ENCODE measurements at regions not wholly inside any gene's neighbourhood (a gene's known extent, or its start where the extent isn't known, plus 50 kb on each side); places are given as distances from the start of the nearest gene placed in this dataset.

DNA sequence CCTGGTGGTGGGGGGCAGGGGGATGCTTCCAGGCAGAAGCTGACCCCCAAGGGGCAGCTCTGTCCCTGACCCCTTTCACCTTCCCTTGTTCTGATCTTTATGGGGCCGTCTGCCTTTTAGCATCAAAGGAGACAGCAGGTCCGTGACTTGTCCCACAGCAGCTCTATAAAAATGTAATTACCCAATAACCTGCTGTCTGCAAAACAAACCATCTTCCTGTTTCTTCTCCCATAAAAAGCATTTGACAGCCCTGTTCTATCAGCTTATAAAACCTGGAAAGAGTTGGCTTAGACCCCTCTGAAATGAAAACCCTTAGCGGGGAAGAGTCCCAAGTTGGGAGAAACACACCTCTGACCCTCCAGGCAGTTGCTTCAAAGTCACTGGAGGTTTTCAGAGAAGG is 416.9 kb downstream of the MED13L start:
- no peak for DNase-seq
- H3K36me3 ChIP-seq (ENCODE audit: control insufficient read depth in 4 of 4, insufficient read depth in 4 of 4, low read length in 3 of 4) = no peaks in the 10 kb centered on the region
- no peak overlapping the region for H3K4me3 ChIP-seq (ENCODE audit: control insufficient read depth in 1 of 7, extremely low read depth in 1 of 7, insufficient read depth in 4 of 7, low read depth in 2 of 7, low read length in 6 of 7)
- H3K9me3 ChIP-seq (ENCODE audit: control extremely low read depth in 1 of 5, control insufficient read depth in 4 of 5, insufficient read depth in 2 of 5, low read depth in 1 of 5, low read length in 4 of 5) = no peaks in the 10 kb centered on the region
- ChIA-PET POLR2A (no interaction called here), CTCF (no interaction called here)
- no peaks in the 10 kb centered on the region for H3K4me1 ChIP-seq (ENCODE audit: control extremely low read depth in 1 of 4, control insufficient read depth in 4 of 4, insufficient read depth in 4 of 4, low read length in 3 of 4)
- peaks cover 0 to 37% (median 15%) of the 10 kb centered on the region in 5 experiments for H3K27me3 ChIP-seq (replicated peaks in 2 of 5; ENCODE audit: control insufficient read depth in 4 of 5, insufficient read depth in 5 of 5, low read length in 4 of 5)
- 77% methylated on average over 3 of the region's 3 CpGs for WGBS (ENCODE audit: insufficient coverage)
- no peak overlapping the region for H3K27ac ChIP-seq (ENCODE audit: insufficient read depth in 1 of 2, low read depth in 1 of 2, low read length in 2 of 2, poor library complexity in 1 of 2, severe bottlenecking in 2 of 2)

DNA sequence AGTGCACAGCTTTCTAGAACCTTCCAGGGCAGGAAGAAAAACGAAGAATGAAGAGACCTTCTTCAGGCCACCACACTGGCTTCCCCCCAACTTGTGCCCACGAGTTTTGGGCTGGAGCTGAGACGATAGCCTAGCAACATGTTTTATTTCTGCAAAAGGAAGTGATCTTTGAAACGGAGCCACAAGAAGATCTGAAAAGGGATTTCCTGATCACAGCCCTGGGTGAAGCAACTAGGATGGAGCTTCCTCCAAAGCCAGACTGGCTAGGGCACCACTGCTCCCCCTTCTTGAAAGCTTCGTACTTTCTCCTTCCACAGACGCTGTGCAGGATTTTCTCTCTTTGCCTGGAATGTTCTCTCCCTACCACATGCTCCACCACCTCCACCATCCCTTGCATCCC is 418.3 kb downstream of the MED13L start:
- Histone ChIP-seq H3K9me3 (ENCODE audit: control extremely low read depth in 1 of 5, control insufficient read depth in 4 of 5, insufficient read depth in 2 of 5, low read depth in 1 of 5, low read length in 4 of 5) (no peaks in the 10 kb centered on the region), H3K27me3 (replicated peaks in 2 of 5; ENCODE audit: control insufficient read depth in 4 of 5, insufficient read depth in 5 of 5, low read length in 4 of 5) (peaks cover 0 to 35% (median 10%) of the 10 kb centered on the region in 5 experiments), H3K4me1 (ENCODE audit: control extremely low read depth in 1 of 4, control insufficient read depth in 4 of 4, insufficient read depth in 4 of 4, low read length in 3 of 4) (no peaks in the 10 kb centered on the region), H3K36me3 (ENCODE audit: control insufficient read depth in 4 of 4, insufficient read depth in 4 of 4, low read length in 3 of 4) (no peaks in the 10 kb centered on the region), H3K4me3 (ENCODE audit: control insufficient read depth in 1 of 7, extremely low read depth in 1 of 7, insufficient read depth in 4 of 7, low read depth in 2 of 7, low read length in 6 of 7) (no peak overlapping the region), H3K27ac (ENCODE audit: insufficient read depth in 1 of 2, low read depth in 1 of 2, low read length in 2 of 2, poor library complexity in 1 of 2, severe bottlenecking in 2 of 2) (no peak overlapping the region)
- ChIA-PET CTCF (no interaction called here), POLR2A (interaction anchor here (0.6 kb wide), 1 partner anchor 1778 kb away, joined by 4 read pairs; no protein-coding TSS in a partner anchor)
- no peak for DNase-seq
- 13% methylated on average over 6 of the region's 6 CpGs for WGBS (ENCODE audit: insufficient coverage)

DNA sequence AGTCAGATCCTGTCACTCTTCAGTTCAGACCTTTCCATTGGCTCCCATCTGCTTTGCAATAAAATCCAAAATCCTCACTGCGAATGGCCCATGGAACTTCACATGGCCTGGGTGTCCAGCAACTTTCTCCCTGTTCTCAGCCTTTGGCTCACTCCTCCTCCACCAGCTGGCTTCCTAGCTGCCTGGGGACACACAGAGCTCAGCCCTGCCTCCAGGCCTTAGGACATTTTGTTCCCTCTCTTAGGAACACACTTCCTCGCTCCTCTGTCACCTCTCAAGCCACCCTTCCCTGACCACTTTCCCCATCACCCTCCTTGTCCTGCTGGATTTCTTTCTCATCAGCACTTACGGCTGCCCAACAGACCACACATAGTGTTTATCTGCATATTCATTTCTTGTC is 419.6 kb downstream of the MED13L start:
- POLR2A ChIA-PET = no interaction called here
- H3K27me3 ChIP-seq (replicated peaks in 2 of 5; ENCODE audit: control insufficient read depth in 4 of 5, insufficient read depth in 5 of 5, low read length in 4 of 5) = peaks cover 0 to 35% (median 8%) of the 10 kb centered on the region in 5 experiments
- H3K36me3 ChIP-seq (ENCODE audit: control insufficient read depth in 4 of 4, insufficient read depth in 4 of 4, low read length in 3 of 4) = no peaks in the 10 kb centered on the region
- no peaks in the 10 kb centered on the region for H3K9me3 ChIP-seq (ENCODE audit: control extremely low read depth in 1 of 5, control insufficient read depth in 4 of 5, insufficient read depth in 2 of 5, low read depth in 1 of 5, low read length in 4 of 5)
- no peak for DNase-seq
- CTCF ChIA-PET = interaction anchor here (1.6 kb wide), 1 partner anchor 60 kb away, joined by 4 read pairs; no protein-coding TSS in a partner anchor
- H3K4me1 ChIP-seq (ENCODE audit: control extremely low read depth in 1 of 4, control insufficient read depth in 4 of 4, insufficient read depth in 4 of 4, low read length in 3 of 4) = no peaks in the 10 kb centered on the region
- WGBS (ENCODE audit: insufficient coverage) = 100% methylated on average over 3 of the region's 3 CpGs
- no peak overlapping the region for H3K4me3 ChIP-seq (ENCODE audit: control insufficient read depth in 1 of 7, extremely low read depth in 1 of 7, insufficient read depth in 4 of 7, low read depth in 2 of 7, low read length in 6 of 7)
- no peak overlapping the region for H3K27ac ChIP-seq (ENCODE audit: insufficient read depth in 1 of 2, low read depth in 1 of 2, low read length in 2 of 2, poor library complexity in 1 of 2, severe bottlenecking in 2 of 2)

DNA sequence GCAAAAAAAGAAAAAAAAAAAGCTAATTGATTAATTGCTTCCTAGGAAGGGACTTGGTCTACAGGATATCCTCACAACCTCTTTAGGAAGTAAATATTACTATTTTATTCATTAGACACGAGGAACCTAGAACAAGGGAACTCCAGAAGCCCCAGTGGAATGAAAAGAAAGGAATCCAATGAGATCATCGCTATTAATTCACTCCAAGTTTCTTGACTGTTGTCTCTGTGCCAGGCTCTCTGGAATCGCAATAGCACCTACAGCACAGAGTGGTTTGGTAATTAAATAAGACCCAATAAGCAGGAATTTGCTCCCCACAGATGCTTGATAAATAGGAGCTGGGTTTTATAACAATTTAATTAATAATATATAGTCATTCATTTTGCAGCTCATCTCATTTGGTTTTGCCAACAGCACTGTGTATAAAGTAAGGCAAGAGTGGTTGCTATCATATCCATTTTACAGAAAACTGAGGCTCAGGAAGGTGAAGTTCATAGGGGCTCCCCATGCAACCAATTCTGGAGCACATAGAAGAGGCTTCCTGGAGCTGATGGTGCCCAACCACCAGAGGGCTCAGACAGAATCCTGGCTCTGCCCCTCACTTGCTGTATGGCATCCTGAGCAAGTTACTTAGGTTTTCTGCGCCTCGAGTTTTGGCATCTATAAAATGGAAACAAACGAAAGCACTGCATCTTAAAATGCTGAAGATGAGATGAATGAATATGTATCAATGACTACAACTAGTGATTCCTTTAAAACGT is 420.2 kb downstream of the MED13L start:
- no peak overlapping the region for H3K27ac ChIP-seq (ENCODE audit: insufficient read depth in 1 of 2, low read depth in 1 of 2, low read length in 2 of 2, poor library complexity in 1 of 2, severe bottlenecking in 2 of 2)
- no peak overlapping the region for H3K4me3 ChIP-seq (ENCODE audit: control insufficient read depth in 1 of 7, extremely low read depth in 1 of 7, insufficient read depth in 4 of 7, low read depth in 2 of 7, low read length in 6 of 7)
- no peaks in the 10 kb centered on the region for H3K4me1 ChIP-seq (ENCODE audit: control extremely low read depth in 1 of 4, control insufficient read depth in 4 of 4, insufficient read depth in 4 of 4, low read length in 3 of 4)
- ChIA-PET CTCF (interaction anchor here (1.0 to 1.6 kb wide), 4 partner anchors 10 to 61 kb away, joined by 4 to 5 read pairs (median 4); no protein-coding TSS in a partner anchor), POLR2A (interaction anchor here (0.6 kb wide), 1 partner anchor 9 kb away, joined by 3 read pairs; no protein-coding TSS in a partner anchor)
- WGBS (ENCODE audit: insufficient coverage) = 83% methylated on average over 5 of the region's 7 CpGs
- no peaks in the 10 kb centered on the region for H3K36me3 ChIP-seq (ENCODE audit: control insufficient read depth in 4 of 4, insufficient read depth in 4 of 4, low read length in 3 of 4)
- H3K27me3 ChIP-seq (replicated peaks in 2 of 5; ENCODE audit: control insufficient read depth in 4 of 5, insufficient read depth in 5 of 5, low read length in 4 of 5) = peaks cover 0 to 35% (median 6%) of the 10 kb centered on the region in 5 experiments
- no peak for DNase-seq
- no peaks in the 10 kb centered on the region for H3K9me3 ChIP-seq (ENCODE audit: control extremely low read depth in 1 of 5, control insufficient read depth in 4 of 5, insufficient read depth in 2 of 5, low read depth in 1 of 5, low read length in 4 of 5)

DNA sequence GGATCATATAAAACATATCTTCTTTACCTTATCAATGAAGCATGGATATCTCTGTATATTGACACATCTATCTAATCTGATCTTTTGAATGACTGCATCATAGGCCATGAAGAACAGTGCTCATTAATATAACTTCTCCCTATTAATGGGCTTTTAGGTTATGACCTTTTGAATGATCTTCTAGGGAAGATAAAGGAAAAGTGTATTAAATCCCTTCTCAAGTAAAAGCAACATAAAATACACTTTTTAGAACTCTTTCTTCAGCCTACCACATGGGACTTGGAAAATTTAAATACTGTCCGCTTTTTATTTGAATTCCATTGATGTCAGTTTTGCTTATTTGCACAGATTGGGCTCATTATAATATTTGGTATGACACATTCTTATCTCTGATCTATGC is 425.4 kb downstream of the MED13L start:
- Histone ChIP-seq H3K27me3 (replicated peaks in 2 of 5; ENCODE audit: control insufficient read depth in 4 of 5, insufficient read depth in 5 of 5, low read length in 4 of 5) (no peaks in the 10 kb centered on the region), H3K27ac (ENCODE audit: insufficient read depth in 1 of 2, low read depth in 1 of 2, low read length in 2 of 2, poor library complexity in 1 of 2, severe bottlenecking in 2 of 2) (no peak overlapping the region), H3K4me1 (ENCODE audit: control extremely low read depth in 1 of 4, control insufficient read depth in 4 of 4, insufficient read depth in 4 of 4, low read length in 3 of 4) (no peaks in the 10 kb centered on the region), H3K9me3 (ENCODE audit: control extremely low read depth in 1 of 5, control insufficient read depth in 4 of 5, insufficient read depth in 2 of 5, low read depth in 1 of 5, low read length in 4 of 5) (peaks cover 0 to 7% (median 0%) of the 10 kb centered on the region in 5 experiments), H3K36me3 (ENCODE audit: control insufficient read depth in 4 of 4, insufficient read depth in 4 of 4, low read length in 3 of 4) (no peaks in the 10 kb centered on the region), H3K4me3 (ENCODE audit: control insufficient read depth in 1 of 7, extremely low read depth in 1 of 7, insufficient read depth in 4 of 7, low read depth in 2 of 7, low read length in 6 of 7) (no peak overlapping the region)
- POLR2A ChIA-PET = no interaction called here
- CTCF ChIA-PET = no interaction called here
- no CpG with 5 or more reads among the region's 1 CpG for WGBS (ENCODE audit: insufficient coverage)
- no peak for DNase-seq

DNA sequence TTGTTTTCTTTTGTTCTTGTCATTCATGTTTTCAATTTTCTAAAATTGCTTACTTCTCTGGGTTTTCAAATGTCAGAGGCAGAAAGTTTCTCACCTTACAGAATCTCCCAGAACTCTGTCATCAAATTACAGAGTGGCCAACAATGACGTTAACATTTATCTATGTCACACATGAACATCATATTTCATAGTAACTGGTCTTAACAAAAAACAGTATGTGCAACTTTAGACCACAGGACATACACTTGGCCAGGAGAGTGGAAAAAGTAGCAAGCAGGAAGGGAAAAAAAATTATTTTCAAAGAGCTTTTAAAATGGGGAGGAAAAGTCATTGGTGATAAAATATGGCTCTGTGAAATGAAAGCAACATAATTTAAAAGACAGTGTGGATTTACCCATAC is 426.5 kb downstream of the MED13L start:
- Histone ChIP-seq H3K9me3 (ENCODE audit: control extremely low read depth in 1 of 5, control insufficient read depth in 4 of 5, insufficient read depth in 2 of 5, low read depth in 1 of 5, low read length in 4 of 5) (peaks cover 0 to 7% (median 0%) of the 10 kb centered on the region in 5 experiments), H3K27ac (ENCODE audit: insufficient read depth in 1 of 2, low read depth in 1 of 2, low read length in 2 of 2, poor library complexity in 1 of 2, severe bottlenecking in 2 of 2) (no peak overlapping the region), H3K4me3 (ENCODE audit: control insufficient read depth in 1 of 7, extremely low read depth in 1 of 7, insufficient read depth in 4 of 7, low read depth in 2 of 7, low read length in 6 of 7) (no peak overlapping the region), H3K4me1 (ENCODE audit: control extremely low read depth in 1 of 4, control insufficient read depth in 4 of 4, insufficient read depth in 4 of 4, low read length in 3 of 4) (no peaks in the 10 kb centered on the region), H3K27me3 (replicated peaks in 2 of 5; ENCODE audit: control insufficient read depth in 4 of 5, insufficient read depth in 5 of 5, low read length in 4 of 5) (no peaks in the 10 kb centered on the region), H3K36me3 (ENCODE audit: control insufficient read depth in 4 of 4, insufficient read depth in 4 of 4, low read length in 3 of 4) (no peaks in the 10 kb centered on the region)
- no peak for DNase-seq
- POLR2A ChIA-PET = no interaction called here
- CTCF ChIA-PET = no interaction called here
- no CpG with 5 or more reads among the region's 1 CpG for WGBS (ENCODE audit: insufficient coverage)

DNA sequence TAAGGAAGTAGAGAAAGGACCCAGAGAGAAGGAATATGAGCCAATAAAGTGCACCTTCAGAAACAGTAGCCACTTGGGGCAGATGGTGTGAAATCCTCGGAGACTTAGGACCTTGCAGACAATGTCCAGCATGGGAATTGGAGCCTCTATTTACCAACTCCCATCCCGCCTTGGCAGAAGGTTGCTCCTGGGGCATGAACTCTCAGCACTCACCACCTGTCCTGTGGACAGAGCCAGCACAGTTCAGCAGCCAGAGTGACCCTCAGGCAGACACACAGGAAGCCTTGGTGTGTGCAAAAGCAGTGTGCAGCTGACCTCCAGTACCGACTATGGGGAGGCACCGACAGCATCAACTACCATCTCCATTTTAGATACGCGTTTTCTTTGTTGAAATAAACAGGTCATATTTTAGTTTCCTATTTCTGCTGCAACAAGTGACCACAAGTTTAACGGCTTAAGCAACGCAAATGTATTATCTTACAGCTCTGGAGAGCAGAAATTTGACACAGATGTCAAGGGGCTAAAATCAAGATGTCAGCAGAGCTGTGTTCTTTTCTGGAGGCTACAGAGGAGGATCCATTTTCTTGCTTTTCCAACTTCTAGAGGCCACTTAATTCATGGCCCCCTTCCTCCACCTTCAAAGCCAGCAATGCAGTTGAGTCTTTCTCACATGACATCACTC is 428.1 kb downstream of the MED13L start:
- Histone ChIP-seq H3K36me3 (ENCODE audit: control insufficient read depth in 4 of 4, insufficient read depth in 4 of 4, low read length in 3 of 4) (no peaks in the 10 kb centered on the region), H3K4me1 (ENCODE audit: control extremely low read depth in 1 of 4, control insufficient read depth in 4 of 4, insufficient read depth in 4 of 4, low read length in 3 of 4) (no peaks in the 10 kb centered on the region), H3K27me3 (replicated peaks in 2 of 5; ENCODE audit: control insufficient read depth in 4 of 5, insufficient read depth in 5 of 5, low read length in 4 of 5) (no peaks in the 10 kb centered on the region), H3K27ac (ENCODE audit: insufficient read depth in 1 of 2, low read depth in 1 of 2, low read length in 2 of 2, poor library complexity in 1 of 2, severe bottlenecking in 2 of 2) (no peak overlapping the region), H3K9me3 (ENCODE audit: control extremely low read depth in 1 of 5, control insufficient read depth in 4 of 5, insufficient read depth in 2 of 5, low read depth in 1 of 5, low read length in 4 of 5) (peaks cover 0 to 7% (median 0%) of the 10 kb centered on the region in 5 experiments), H3K4me3 (ENCODE audit: control insufficient read depth in 1 of 7, extremely low read depth in 1 of 7, insufficient read depth in 4 of 7, low read depth in 2 of 7, low read length in 6 of 7) (no peak overlapping the region)
- WGBS (ENCODE audit: insufficient coverage) = 94% methylated on average over 8 of the region's 8 CpGs
- POLR2A ChIA-PET = interaction anchor here (0.7 kb wide), 1 partner anchor 8 kb away, joined by 3 read pairs; no protein-coding TSS in a partner anchor
- no peak for DNase-seq
- CTCF ChIA-PET = no interaction called here
